SU-DHL-6 (cell line): ENCODE measurements at regions not wholly inside any gene's neighbourhood (a gene's known extent, or its start where the extent isn't known, plus 50 kb on each side); places are given as distances from the start of the nearest gene placed in this dataset.

ENCODE experiments used
- H2AFZ ChIP-seq: fragments of 200-600 bp; sonication (generic); 2 replicates; pipeline ENCODE4 v1.6.1; 2014; ENCODE audit warnings: low read depth, mild to moderate bottlenecking, moderate library complexity, mixed read lengths, antibody characterized with exemption, low read length; ENCODE audit not compliant: severe bottlenecking
- H3F3A ChIP-seq: fragments of 200-600 bp; shearing (Covaris generic); 2 replicates; pipeline ENCODE4 v1.6.0; 2016; ENCODE audit warnings: antibody characterized with exemption, mild to moderate bottlenecking; ENCODE audit not compliant: insufficient read depth
- H3K27ac ChIP-seq: fragments of 200-600 bp; sonication (generic); 2 replicates; pipeline ENCODE4 v1.5.1; 2016; ENCODE audit warnings: low read depth, mild to moderate bottlenecking, low read length, moderate library complexity, mixed read lengths
- H3K27me3 ChIP-seq: fragments of 200-600 bp; sonication (generic), shearing (Covaris generic); 2 replicates; pipeline ENCODE4 v1.6.0; 2014; ENCODE audit warnings: mild to moderate bottlenecking, low read length
- H3K36me3 ChIP-seq: fragments of 200-600 bp; sonication (generic); 2 replicates; pipeline ENCODE4 v1.6.1; 2014; ENCODE audit warnings: mild to moderate bottlenecking, low read length, mixed read lengths
- H3K4me2 ChIP-seq: fragments of 300-600, 200-600 bp; shearing (Covaris generic), sonication (generic); 2 replicates; pipeline ENCODE4 v1.6.0; 2014; ENCODE audit warnings: low read length, low read depth, mild to moderate bottlenecking; ENCODE audit not compliant: poor library complexity, severe bottlenecking
- H3K4me3 ChIP-seq: fragments of 200-600 bp; sonication (generic); 2 replicates; pipeline ENCODE4 v1.5.1; 2014; ENCODE audit warnings: antibody characterized with exemption, low read length, mild to moderate bottlenecking, mixed read lengths; ENCODE audit not compliant: insufficient read depth, poor library complexity, severe bottlenecking
- H3K79me2 ChIP-seq: fragments of 200-600 bp; sonication (generic); 2 replicates; pipeline ENCODE4 v1.6.1; 2014; ENCODE audit warnings: mild to moderate bottlenecking, low read length, moderate library complexity; ENCODE audit not compliant: insufficient read depth
- H3K9ac ChIP-seq: fragments of 200-600 bp; sonication (generic); 2 replicates; pipeline ENCODE4 v1.7.0; 2014; ENCODE audit warnings: mild to moderate bottlenecking, low read length
- H3K9me2 ChIP-seq: fragments of 200-600 bp; sonication (generic); replicated peaks from 2 replicates; pipeline ENCODE4 v1.6.1; 2014; ENCODE audit warnings: low read length; ENCODE audit not compliant: insufficient read depth
- H3K9me3 ChIP-seq: fragments of 200-600 bp; sonication (generic); 2 replicates; pipeline ENCODE4 v1.6.1; 2014; ENCODE audit warnings: low read length, mixed read lengths; ENCODE audit not compliant: insufficient read depth
- H4K20me1 ChIP-seq: fragments of 200-600 bp; sonication (generic); 2 replicates; pipeline ENCODE4 v1.6.1; 2014; ENCODE audit warnings: low read depth, mild to moderate bottlenecking, antibody characterized with exemption, low read length, moderate library complexity, mixed read lengths
- CTCF ChIP-seq: fragments of 200-600 bp; sonication (generic); IDR thresholded peaks from one replicate; pipeline ENCODE4 v1.5.1; 2017; ENCODE audit warnings: antibody characterized with exemption, mild to moderate bottlenecking, low read length, moderate library complexity; ENCODE audit not compliant: insufficient read depth, poor library complexity, severe bottlenecking
- EZH2phosphoT487 ChIP-seq: fragments of 200-600 bp; sonication (generic), shearing (Covaris generic); conservative IDR thresholded peaks from 2 replicates; pipeline ENCODE4 v1.6.1; 2018; ENCODE audit warnings: mild to moderate bottlenecking, antibody characterized with exemption, low read length, moderate library complexity, mixed read lengths

DNA sequence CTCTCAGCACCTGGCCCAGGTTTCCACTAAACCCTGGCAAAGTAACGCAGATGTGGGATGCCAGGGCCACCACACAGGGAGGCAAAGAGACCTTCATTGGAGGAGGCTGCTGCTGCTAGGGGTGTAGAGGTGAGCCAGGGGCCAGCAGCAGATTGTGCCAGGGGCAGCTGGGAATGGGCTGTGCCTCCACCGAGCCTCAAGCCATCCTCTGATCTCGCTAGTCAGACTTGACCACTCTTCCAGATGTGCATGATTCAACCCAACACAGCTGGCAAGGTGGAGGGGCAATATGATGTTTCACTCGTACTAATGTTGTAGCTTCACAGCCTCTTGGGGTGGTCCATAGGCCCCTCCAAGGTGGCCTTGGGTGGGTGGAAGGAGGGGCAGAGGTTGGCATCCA, 73.0 kb upstream of the MRPS6 start:
- Histone ChIP-seq H3K4me3 (no peak overlapping the region), H3K27me3 (no peaks in the 10 kb centered on the region), H3K9ac (no peak overlapping the region), H3K4me2 (no peak overlapping the region), H3K27ac (no peak overlapping the region), H3K36me3 (no peaks in the 10 kb centered on the region), H4K20me1 (no peaks in the 10 kb centered on the region), H3F3A (no peaks in the 10 kb centered on the region), H3K9me2 (no peaks in the 10 kb centered on the region), H2AFZ (no peak overlapping the region), H3K9me3 (peaks cover 7% of the 10 kb centered on the region; the same call in 1 of the 2 replicates), H3K79me2 (no peaks in the 10 kb centered on the region)
- no peak for TF ChIP-seq CTCF
- TF ChIP-seq EZH2phosphoT487: no peak

DNA sequence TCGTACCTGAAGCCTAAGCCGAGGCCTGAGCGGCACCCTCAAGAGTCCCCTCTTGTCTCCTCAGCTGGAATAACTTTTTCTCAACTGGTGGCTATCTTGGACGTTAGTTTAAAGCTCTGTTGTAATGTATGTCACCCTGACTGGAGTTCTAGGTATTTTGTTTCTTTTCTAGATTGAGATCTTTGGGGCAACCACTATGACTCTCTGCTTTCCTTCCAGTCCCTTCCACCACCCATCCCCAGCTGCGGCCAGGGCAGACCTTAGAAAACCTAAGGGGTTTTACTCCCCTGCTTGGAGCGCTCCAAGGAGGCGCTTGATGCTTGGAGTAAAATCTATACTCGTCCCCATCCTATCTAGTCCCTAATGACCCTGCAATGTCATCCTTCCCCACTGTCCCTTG, 74.6 kb upstream of the MRPS6 start:
- Histone ChIP-seq H3K9me2 (no peaks in the 10 kb centered on the region), H3K4me3 (no peak overlapping the region), H3K9me3 (peaks cover 7% of the 10 kb centered on the region; the same call in 1 of the 2 replicates), H3K27ac (no peak overlapping the region), H2AFZ (no peak overlapping the region), H4K20me1 (no peaks in the 10 kb centered on the region), H3K79me2 (no peaks in the 10 kb centered on the region), H3K9ac (no peak overlapping the region), H3K4me2 (no peak overlapping the region), H3F3A (no peaks in the 10 kb centered on the region), H3K36me3 (no peaks in the 10 kb centered on the region), H3K27me3 (no peaks in the 10 kb centered on the region)
- no peak for TF ChIP-seq CTCF
- TF ChIP-seq EZH2phosphoT487: no peak

DNA sequence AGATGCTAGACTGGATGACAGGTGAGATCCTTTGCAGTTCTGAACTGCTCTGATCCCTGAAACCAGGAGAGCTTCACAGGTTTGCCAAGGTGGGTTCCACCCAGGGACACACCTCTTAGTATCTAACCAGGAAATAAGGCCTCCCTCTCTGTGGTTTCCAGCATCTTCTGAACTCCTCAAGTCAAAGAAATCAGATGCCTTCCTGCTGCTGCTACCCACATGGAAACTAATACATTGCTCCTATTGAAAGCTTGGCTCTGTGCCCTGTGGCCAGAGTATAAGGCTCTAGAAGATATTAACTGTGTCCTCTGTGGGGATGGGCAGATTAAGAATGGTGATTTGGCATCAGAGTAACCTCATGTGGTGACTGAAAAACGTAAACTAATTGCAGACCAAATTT, 75.0 kb upstream of the MRPS6 start:
- Histone ChIP-seq H3K9me2 (no peaks in the 10 kb centered on the region), H3K4me2 (no peak overlapping the region), H3K9me3 (peaks cover 7% of the 10 kb centered on the region; the same call in 1 of the 2 replicates), H2AFZ (no peak overlapping the region), H4K20me1 (no peaks in the 10 kb centered on the region), H3K36me3 (no peaks in the 10 kb centered on the region), H3K79me2 (no peaks in the 10 kb centered on the region), H3F3A (no peaks in the 10 kb centered on the region), H3K4me3 (no peak overlapping the region), H3K27ac (no peak overlapping the region), H3K9ac (no peak overlapping the region), H3K27me3 (no peaks in the 10 kb centered on the region)
- TF ChIP-seq CTCF (no peak), EZH2phosphoT487 (no peak)

GRCh38 chr21:33997436-33997835, 75.9 kb upstream of the MRPS6 start:
- TF ChIP-seq CTCF (no peak), EZH2phosphoT487 (no peak)
- Histone ChIP-seq H3K36me3 (no peaks in the 10 kb centered on the region), H3K4me2 (no peak overlapping the region), H3K27me3 (no peaks in the 10 kb centered on the region), H3K9me3 (peaks cover 14% of the 10 kb centered on the region; the same call in 1 of the 2 replicates), H2AFZ (no peak overlapping the region), H3K27ac (no peak overlapping the region), H3K9ac (no peak overlapping the region), H3K79me2 (no peaks in the 10 kb centered on the region), H3F3A (no peaks in the 10 kb centered on the region), H3K4me3 (no peak overlapping the region), H4K20me1 (no peaks in the 10 kb centered on the region), H3K9me2 (no peaks in the 10 kb centered on the region)
